HPDE6-E6E7 (cell line): ENCODE measurements at regions not wholly inside any gene's neighbourhood (a gene's known extent, or its start where the extent isn't known, plus 50 kb on each side); places are given as distances from the start of the nearest gene placed in this dataset.
"Not testable (repeated sequence)": the region's sequence is repeated elsewhere in the genome, so short reads cannot be mapped to it uniquely, and the experiment has no call there.

Source experiments
- DNase-seq: peaks from one replicate; pipeline ENCODE4 v3.0.0; 2011; ENCODE audit warnings: missing footprints; ENCODE audit errors: extremely low spot score

DNA sequence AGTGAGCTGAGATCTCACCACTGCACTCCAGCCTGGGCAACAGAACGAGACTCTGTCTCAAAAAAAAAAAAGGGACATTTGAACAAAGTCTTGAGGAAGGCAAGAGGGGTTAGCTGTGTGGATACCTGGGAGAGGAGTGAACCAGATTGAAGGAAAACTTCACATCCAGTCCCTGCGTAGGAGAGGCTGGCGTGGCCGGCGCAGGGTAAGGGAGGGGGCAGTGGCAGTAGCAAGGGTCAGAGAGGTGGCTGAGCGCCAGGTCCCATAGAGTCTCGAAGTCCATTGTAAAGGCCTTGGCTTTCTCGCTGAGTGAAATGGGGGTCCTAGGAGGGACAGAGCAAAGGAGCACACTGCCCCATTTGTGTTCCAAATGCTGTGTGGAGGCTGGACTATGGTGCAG, 171.8 kb upstream of the WSCD1 start:
- no peak for DNase-seq

DNA sequence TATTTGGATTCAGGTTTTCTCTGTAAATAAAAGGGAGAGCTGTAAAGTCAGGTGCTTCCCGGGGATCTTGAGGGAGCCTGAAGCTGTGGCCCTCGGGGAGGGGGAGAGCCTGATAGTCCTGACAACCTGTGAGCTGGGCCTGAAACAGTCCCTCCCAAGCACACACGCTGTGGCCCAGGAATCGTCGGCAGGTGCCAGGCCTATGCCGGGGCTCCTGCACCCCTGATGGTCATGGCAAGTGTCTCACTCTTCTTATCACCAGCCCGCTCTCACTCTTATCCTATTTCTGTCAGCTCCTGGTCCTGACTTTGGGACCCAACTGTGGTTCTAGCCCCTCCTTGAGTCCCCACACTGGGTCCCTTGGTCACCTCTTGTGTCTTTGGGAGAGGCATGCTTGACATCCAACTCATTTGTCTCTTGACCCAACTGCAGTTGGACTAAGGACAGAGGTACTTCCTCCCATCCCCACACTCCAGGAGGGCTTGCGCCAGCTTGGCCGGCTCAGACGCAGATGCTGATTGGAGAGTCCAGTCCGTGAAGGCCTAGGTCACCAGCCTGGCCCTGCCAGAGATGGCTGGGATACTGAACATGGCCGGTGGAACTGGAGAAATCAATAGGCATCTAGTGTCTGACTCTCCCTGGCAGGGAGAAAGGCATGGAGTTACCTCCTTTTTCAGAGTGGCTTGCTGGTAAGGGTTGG, 170.5 kb upstream of the WSCD1 start:
- DNase-seq = no peak

DNA sequence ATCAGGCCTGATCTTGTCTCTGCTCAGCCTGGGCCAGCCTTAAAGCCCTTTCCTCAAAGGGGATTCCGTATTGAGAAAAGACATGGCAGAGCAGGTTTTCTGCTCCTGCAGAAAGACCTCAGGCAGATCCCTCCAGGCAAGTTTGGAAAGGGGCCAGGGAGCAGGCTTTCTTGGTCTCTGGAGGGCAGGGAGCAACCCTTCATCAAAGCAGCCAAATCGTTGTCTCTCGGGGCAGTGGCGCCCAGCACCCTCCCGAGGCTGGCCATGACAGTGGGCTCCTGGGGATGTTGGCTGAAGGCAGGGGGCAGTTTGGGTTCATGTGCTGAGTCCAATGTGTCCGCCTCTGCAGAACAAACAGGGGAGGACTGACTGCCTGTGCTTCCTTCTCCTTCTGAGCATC, 168.4 kb upstream of the WSCD1 start:
- DNase-seq = no peak

DNA sequence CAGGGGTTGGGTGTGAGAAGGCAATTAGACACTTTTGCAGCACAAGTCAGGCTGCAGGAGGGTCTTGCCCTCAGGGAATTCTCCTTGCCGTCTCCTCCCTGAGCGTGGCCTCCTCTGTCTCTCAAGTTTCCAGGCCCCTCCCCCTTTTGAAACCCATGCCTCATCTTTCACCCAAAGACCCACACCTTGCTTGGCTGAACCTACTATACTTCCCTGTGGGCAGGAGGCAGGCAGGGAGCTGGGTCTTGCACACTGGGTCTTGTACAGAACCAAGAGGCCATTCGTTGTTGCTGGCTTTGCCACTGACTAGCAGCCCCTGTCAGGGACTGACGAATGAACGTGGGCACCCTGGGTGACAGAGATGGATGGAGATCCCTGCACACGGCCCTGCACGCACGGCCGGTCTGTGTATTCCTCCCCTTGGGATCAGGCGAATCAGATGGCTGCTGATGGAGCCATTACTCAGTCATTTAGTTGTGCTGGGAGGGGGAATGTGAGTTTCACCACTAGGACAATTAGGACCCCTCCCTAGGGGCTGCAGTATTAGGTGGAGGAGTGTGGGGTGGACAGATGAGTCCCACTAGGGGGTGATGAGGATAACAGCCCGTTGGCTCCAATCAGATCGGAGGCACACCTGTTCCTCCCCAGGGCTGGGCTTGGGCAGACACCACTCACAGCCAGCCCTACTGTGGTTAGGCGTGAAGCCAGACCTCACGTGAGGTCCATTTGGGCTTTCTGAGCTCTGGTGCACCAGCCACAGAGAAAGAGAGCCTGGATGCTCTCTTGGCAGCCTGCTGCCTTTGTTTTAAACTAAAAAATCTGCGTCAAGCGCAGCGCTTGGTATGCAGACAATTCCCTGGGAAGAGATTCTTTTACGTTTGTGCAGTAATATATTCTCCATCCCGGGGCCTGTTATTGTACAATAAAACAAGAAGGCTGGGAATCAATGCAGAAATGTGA, 167.7 kb upstream of the WSCD1 start:
- DNase-seq = no peak

DNA sequence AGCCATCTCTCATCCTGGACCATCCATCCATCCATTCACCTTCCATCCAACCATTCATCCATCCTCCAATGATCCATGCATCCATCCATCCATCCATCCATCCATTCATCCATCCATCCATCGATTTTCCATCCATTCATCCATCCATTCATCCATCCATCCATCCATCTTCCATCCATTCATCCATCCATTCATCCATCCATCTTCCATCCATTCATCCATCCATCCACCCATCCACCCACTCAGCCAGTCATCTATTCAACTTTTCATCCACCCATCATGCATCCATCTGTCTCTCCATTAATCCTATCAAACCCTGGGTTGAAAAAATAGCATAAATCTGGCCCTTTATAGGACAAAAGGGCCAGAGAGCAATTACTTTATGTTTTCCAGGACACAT, 158.3 kb upstream of the WSCD1 start:
- no peak for DNase-seq

DNA sequence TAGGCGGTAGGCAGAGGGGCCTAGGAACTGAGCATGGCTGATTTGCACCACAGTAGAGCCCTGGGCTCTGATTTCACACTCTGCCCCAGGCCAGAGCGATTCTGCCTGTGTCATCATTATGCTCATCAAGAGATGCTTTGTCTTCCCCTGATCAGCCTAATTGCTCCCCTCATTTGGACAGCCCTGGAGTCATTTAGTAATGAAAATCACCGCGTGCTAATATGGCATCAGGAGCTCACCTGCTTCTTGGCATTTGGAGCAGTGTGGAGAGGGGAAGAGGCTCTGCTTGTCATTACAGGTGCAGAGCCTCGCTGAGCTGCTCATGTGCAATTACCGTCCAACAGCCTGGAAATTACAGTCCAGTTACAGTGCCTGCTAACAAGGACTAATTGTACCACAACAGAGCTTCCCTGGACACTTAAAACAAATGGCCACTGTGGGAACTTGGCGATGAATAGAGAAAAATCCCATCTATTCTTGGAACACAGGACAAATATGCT, 157.1 kb upstream of the WSCD1 start:
- DNase-seq = no peak

DNA sequence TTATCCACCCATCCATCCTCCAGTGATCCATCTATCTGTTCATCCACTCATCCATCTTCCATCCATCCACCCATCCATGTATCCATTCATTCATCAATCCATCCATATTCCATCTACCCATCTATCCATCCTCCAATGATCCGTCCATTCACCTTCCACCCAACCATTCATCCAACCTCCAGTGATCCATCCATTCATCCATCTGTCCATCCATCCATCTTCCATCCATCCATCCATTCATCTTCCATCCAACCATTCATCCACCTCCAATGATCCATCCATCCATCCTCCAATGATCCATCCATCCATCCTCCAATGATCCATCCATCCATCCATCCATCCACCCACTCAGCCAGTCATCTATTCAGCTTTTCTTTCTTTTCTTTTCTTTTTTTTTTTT, 156.5 kb upstream of the WSCD1 start:
- DNase-seq = no peak

DNA sequence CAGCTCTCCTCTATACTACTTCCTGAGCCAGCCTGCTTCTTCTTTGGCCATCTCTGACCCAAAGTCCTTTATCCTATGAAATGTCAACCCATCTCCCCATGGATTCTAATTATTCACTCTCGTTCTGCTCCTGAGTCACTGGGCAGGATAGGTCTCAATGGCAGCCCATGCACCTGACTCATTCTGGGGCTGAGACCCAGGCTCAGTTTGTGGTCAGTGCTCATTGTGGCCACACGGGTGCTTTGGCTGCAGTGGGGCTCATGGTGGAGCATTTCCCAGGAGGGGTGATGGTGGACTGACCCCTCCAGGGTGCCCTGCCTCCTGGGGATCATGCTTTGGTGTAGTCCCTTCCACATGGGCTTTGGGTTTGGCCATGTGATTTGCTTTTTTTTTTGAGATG, 154.8 kb upstream of the WSCD1 start:
- DNase-seq = no peak

DNA sequence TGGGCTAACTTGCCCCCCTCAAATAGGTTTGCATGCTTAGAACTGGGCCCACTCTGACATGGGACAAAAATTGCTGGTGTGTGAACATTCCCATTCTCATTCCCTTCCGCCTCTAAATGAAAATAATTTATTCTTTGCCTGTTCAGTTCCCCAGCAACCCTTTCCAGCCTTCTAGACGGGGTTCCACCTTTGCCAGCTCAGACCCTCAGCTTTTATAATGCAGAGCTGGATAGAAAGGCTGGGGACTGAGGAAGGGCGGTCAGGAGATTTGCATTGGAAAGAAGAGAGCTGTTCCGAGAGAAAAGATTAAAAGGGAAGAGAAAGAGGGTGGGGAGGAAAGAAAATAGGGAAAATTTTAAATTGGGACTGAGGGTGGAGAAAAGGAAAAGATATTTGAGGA, 151.1 kb upstream of the WSCD1 start:
- DNase-seq = no peak

DNA sequence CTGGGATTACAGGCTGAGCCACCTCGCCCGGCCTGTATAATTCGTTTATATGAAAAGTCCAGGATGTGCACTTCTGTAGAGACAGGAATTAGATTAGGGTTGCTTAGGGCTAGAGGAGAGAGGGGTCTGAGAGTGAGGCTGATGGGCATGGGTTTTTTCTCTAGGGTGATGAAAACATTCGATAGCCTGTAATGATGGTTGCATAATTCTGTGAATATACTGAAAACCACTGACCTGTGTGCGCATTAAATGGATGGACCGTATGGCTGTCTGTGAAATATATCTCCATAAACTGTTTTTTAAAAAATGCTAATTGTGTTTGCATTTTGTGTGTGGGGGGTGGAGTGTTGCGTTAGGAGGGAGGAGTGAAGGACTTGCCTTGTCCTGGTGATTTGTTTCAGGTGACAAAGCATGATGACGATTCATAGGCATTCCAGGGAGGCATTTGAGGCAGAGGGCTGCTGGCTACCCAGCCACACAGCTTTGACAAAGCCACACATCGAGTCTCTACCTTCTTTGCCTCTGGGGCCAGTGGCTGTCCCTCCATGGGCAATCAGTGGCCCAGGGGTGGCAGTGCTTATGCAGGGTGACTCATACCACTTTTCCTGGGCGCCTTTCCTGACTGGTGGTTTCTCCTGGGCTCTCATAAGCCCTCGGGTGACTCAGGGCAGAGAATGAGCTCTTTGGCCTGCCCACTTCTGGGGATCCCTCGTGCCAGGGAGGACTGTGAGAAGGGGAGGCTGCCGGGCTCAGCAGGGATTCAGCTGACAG, 148.5 kb upstream of the WSCD1 start:
- no peak for DNase-seq

DNA sequence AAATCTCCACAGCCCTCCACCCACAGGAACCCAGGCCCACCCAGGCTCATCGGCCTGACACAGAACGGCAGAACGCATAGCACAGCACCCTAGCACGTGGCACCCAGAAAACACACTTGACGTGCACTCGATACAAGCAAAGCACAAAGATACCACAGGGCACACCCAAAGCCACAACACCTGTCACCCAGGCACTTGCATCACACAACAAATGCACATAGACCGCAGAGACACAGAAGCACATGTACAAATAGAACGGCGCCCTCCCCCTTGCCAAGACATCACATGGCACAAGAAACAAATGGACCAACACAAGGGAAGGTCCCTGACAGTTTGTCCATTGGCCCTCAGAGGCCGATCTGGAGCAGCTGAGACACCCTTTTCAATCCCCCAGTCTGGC, 147.7 kb upstream of the WSCD1 start:
- no peak for DNase-seq

DNA sequence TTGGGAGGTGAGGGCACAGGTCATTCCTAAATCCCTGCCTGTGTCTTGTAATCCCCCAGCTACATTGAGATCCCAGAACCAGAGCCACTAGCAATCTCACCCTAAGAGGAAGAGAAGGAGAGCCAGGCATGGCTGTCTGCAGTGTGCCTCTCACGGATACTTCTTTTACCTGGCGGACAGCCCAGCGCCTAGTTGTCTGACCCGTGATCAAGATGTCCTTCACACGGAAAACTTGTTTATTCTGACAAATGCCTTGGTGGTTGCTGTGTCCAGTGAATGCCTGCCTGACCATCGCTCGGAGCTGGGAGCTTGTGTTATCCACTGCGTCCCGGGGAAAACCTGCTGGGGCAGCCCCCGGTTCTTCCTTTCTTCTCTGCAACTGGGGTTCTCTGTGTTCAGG, 140.5 kb upstream of the WSCD1 start:
- no peak for DNase-seq

DNA sequence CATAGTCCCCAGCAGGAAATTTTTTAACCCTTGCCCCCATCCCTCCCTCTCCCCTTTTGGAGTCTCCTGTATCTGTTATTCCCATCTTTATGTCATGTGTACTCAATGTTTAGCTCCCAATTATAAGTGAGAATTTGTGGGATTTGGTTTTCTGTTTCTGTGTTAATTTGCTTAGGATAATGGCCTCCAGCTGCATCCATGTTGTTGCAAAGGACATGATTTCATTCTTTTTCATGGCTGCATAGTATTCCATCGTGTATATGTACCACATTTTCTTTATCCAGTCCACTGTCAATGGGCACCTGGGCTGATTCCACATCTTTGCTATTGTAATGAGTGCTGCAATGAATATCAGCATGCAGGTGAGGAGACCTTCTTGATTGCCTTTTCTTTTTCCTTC, 139.6 kb upstream of the WSCD1 start:
- not testable (repeated sequence) for DNase-seq

DNA sequence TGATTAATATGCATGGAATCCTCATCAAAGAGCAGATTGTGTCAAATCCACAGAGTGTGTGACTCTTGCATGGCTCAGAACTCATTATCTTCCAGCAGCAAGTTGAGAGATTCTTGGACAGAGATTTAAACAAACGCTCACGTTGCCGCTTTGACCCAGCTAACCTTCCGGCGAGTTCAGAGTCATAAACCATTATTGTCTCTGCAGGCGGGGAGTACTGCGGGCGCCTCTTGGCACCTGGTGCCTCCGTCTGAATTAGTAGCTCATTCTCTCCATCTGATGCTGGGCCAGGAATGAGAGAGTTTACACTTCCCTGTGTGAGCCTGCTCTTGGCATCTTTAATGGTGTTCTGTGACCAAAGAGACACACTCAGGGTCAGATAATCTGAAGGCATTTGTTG, 138.6 kb upstream of the WSCD1 start:
- no peak for DNase-seq

DNA sequence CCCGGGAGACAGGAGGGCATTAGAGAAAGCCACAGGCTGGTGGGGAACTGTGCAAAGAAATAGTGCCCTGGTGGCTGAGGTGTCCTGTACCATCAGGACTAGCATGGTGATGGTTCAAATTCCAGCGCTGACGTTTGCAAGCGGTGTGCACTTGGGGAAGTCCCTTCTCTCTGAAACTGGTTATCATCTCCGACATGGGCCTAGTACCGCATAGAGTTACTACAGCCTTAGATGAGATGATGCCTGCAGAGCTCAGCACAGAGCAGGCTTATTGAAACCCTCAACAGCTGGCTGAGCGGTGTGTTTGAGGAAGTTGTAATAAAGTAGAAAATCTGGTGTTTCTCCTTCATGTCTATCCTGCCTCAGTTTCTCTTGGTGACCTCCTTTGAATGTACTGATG, 136.7 kb upstream of the WSCD1 start:
- DNase-seq = no peak

DNA sequence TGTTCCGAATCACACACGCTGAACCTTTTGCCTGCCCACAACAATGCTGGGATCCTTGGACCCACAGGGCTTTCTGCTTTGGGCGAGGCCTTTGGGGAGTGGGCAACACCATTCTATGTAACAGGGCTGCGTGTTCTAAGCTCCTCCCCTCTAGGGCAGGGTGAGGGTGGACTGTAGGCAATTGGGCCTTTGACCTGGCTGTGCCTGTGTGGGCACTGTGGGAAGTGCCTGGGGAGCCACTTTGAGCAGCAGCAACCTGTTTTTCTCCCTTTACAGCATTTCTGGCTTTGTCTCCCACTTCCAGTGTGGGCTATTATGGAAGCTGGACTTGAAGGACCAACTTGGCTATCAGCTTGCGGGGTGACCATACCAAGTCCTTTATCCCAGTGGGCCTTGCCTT, 128.9 kb upstream of the WSCD1 start:
- DNase-seq = no peak

DNA sequence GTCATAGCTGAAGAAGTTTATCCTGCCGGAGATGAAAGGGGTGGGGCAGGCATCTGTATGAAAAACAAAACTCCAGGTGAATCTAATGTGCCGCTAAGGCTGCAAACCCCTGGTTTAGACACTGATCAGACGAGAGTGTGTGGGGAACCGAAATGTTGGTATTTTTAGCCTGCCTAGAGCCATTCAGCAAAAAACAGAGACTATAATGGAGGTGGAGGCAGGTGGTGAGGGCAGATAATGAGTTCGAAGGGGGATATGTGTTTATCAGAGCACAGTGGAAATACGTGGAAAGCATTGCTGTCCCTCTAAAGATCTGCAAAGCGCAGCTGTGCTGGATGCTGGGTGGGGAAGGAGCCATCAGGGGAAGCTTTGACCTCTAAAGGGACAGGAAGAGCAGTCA, 127.5 kb upstream of the WSCD1 start:
- no peak for DNase-seq

DNA sequence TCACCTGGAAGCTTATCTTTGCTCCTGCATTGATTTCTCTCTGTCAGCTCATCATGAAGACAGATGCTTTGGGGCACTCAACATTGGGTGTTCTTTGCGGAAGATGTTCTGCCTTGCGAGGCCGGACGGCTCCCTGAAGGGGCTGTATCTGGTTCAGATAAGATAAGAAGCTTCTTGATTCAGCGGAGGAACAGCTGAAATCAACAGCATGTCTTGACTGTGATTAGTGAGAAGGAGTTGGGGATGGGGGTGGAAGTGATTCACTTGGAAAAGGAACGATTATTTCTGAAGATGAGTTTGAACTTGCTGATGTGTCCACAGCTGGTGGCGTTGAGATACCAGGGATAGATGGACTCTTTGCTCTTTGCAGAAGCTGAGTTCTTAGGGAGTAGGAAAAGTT, 126.9 kb upstream of the WSCD1 start:
- no peak for DNase-seq

DNA sequence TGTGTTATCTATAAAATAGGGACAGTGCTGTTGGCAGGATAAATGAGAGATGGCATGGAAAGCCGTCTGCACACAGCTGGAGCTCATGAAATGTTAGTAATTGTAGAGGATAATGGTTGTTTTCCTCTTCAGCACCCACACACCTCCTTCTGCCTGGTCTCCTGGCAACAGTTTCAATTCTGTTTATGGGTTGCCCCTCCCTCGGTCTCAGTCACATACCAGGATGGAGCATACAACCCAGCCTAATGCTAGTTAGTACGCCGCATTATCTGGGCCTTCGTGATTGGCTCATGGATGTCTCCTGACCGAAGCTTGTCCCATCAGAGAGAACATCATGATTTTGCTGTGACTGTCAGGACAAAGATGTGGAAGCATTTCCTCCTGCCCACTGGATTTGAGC, 126.2 kb upstream of the WSCD1 start:
- no peak for DNase-seq

DNA sequence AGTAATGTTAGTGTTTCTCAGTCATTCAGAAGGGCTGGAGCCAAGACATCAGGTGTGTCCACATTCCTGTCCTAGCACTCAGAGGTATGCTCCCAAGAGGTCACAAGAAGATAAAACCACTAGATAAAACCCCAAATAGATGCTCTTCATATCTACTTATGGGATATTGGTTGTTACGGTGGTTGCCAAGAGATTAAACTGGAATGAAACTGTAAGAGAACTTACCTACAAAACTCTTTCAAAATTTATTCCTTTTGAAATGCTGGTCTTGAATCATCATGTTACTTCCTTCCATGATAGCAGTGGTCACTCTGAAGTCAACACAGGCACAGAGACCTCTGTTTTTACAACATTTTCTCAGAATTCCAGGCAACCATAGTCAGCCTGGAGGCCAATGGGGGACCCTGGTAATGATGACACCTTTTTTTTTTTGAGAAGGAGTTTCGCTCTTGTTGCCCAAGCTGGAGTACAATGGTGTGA, 122.4 kb upstream of the WSCD1 start:
- no peak for DNase-seq

DNA sequence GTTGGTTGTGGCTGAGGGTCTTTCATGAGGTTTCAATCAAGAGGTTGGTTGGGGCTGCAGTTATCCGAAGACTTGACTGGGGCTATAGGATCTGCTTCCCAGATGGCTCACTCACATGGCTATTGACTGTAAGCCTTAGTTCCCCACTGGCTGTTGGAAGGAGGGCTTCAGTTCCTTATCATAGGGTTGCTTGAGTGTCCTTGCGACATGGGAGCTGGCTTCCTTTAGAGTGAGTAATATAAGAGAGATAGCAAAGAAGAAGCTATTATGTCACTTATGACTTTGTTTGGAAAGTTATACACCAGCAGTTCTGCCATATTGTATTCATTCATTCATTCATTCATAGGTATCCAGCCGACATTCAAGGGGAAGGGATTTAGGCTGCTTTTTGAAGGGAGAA, 121.4 kb upstream of the WSCD1 start:
- DNase-seq = no peak

DNA sequence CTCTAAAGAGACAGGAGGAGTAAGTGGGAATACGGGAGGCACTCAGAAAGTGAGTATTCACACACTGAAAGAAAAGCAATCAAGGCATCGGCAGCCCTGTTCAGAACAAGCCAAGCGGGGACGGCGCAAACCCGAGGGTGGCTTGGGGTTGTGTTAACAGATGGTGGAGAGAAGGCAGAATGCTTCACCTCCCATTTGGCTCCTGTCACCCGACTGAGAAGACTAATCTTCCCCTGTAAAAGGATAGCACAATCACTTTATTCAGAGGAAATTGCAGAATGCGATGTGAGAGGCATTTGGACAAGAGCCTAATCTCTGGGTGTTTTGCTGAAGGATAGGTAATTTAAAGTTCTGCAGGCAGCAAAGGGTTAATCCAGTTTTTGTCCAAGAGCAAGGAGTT, 119.3 kb upstream of the WSCD1 start:
- DNase-seq = no peak
